H1 (cell line): ENCODE measurements at regions not wholly inside any gene's neighbourhood (a gene's known extent, or its start where the extent isn't known, plus 50 kb on each side); places are given as distances from the start of the nearest gene placed in this dataset.
"Not testable (repeated sequence)": the region's sequence is repeated elsewhere in the genome, so short reads cannot be mapped to it uniquely, and the experiment has no call there.

Experiments used
- CTCF ChIA-PET: fragments of 300-600 bp; sonication (Branson Sonifier 250); formaldehyde crosslinking; loops from one replicate; lab custom pipeline; 2021; ENCODE audit not compliant: partially characterized antibody; lab: Charles Lee
- POLR2A ChIA-PET: fragments of 300-600 bp; sonication (Branson Sonifier 250); formaldehyde crosslinking; loops from one replicate; lab custom pipeline; 2021; ENCODE audit warnings: inconsistent platforms; ENCODE audit not compliant: partially characterized antibody; lab: Charles Lee
- DNase-seq, 2 experiments: peaks; one replicate each; pipeline versions ENCODE4 v3.0.0 to v3.0.0-alpha.2; 2010 to 2022; ENCODE audit warnings: low spot score in 2 of 2, low read depth in 1 of 2, mixed read lengths in 1 of 2
- FAIRE-seq: peaks from 2 replicates; lab custom pipeline; 2011; peaks lifted over from hg19 to GRCh38; lab: Jason Lieb, UNC
- H2AFZ ChIP-seq: 2 replicates; pipeline ENCODE4 v1.8.1; 2012; ENCODE audit warnings: low read length, inconsistent platforms
- H2AK5ac ChIP-seq: 2 replicates; pipeline ENCODE4 v1.6.1; 2013; ENCODE audit warnings: low read depth, low read length
- H2BK120ac ChIP-seq: replicated peaks from 2 replicates; pipeline ENCODE3; 2013; ENCODE audit warnings: low read depth, low read length, inconsistent platforms
- H2BK12ac ChIP-seq: 2 replicates; pipeline ENCODE4 v1.6.1; 2013; ENCODE audit warnings: low read depth, low read length
- H2BK15ac ChIP-seq: 2 replicates; pipeline ENCODE4 v1.6.1; 2013; ENCODE audit warnings: low read length
- H2BK20ac ChIP-seq: 2 replicates; pipeline ENCODE4 v1.6.1; 2013; ENCODE audit warnings: low read length
- H2BK5ac ChIP-seq: 2 replicates; pipeline ENCODE4 v1.6.1; 2013; ENCODE audit warnings: low read depth, low read length
- H3K14ac ChIP-seq: 2 replicates; pipeline ENCODE4 v1.6.1; 2013; ENCODE audit warnings: inconsistent platforms; ENCODE audit not compliant: insufficient read length
- H3K18ac ChIP-seq: 2 replicates; pipeline ENCODE4 v1.6.1; 2013; ENCODE audit warnings: low read length; ENCODE audit errors: extremely low read depth
- H3K23ac ChIP-seq: 2 replicates; pipeline ENCODE4 v1.6.1; 2013; ENCODE audit warnings: inconsistent platforms; ENCODE audit not compliant: insufficient read length
- H3K23me2 ChIP-seq: 2 replicates; pipeline ENCODE4 v1.6.1; 2013; ENCODE audit warnings: low read depth, low read length
- H3K27ac ChIP-seq: 2 replicates; pipeline ENCODE4 v1.6.1; 2011; ENCODE audit warnings: low read depth, low read length, inconsistent platforms
- H3K27me3 ChIP-seq, 4 experiments: replicated peaks in 1 of 4; 1 replicate in 1 of 4; 2 replicates in 3 of 4; pipeline versions ENCODE4 v1.6.1 to v1.8.1; 2011 to 2013; ENCODE audit warnings: low read length in 3 of 4, mild to moderate bottlenecking in 3 of 4, inconsistent platforms in 2 of 4, mixed read lengths in 2 of 4, moderate library complexity in 1 of 4; ENCODE audit not compliant: control insufficient read depth in 3 of 4, insufficient read depth in 3 of 4; ENCODE audit errors: extremely low read depth in 1 of 4
- H3K36me3 ChIP-seq, 4 experiments: 2 replicates each; pipeline versions ENCODE4 v1.6.1 to v1.8.1; 2011 to 2013; ENCODE audit warnings: mild to moderate bottlenecking in 4 of 4, low read length in 3 of 4, moderate library complexity in 2 of 4, control low read depth in 1 of 4, inconsistent platforms in 1 of 4; ENCODE audit not compliant: insufficient read depth in 4 of 4, control insufficient read depth in 2 of 4
- H3K4ac ChIP-seq: replicated peaks from 2 replicates; pipeline ENCODE3; 2013; ENCODE audit warnings: low read length, low read depth, mixed read lengths, inconsistent platforms; ENCODE audit not compliant: insufficient read length
- H3K4me1 ChIP-seq, 4 experiments: replicated peaks in 1 of 4; 1 replicate in 1 of 4; 2 replicates in 3 of 4; pipeline versions ENCODE4 v1.6.1 to v1.8.1; 2011 to 2013; ENCODE audit warnings: low read length in 3 of 4, inconsistent platforms in 2 of 4, mixed read lengths in 1 of 4; ENCODE audit not compliant: insufficient read depth in 4 of 4, control insufficient read depth in 3 of 4
- H3K4me2 ChIP-seq, 2 experiments: 2 replicates each; pipeline versions ENCODE4 v1.6.1 to v1.8.1; 2011 to 2013; ENCODE audit warnings: low read depth in 2 of 2, low read length in 2 of 2, control low read depth in 1 of 2, inconsistent platforms in 1 of 2, mild to moderate bottlenecking in 1 of 2; ENCODE audit not compliant: insufficient read depth in 1 of 2
- H3K4me3 ChIP-seq, 4 experiments: fragments of 200-600, 300-600 bp in 1 of 4; sonication (generic), shearing (Covaris generic), sonication (Bioruptor Twin) in 1 of 4; 2 replicates each; pipeline versions ENCODE4 v1.5.1 to v1.8.1; 2011 to 2016; ENCODE audit warnings: low read length in 4 of 4, low read depth in 3 of 4, control low read depth in 2 of 4, inconsistent platforms in 2 of 4, mild to moderate bottlenecking in 2 of 4, mixed read lengths in 1 of 4, moderate library complexity in 1 of 4; ENCODE audit not compliant: insufficient read depth in 2 of 4; ENCODE audit errors: extremely low read depth in 1 of 4
- H3K56ac ChIP-seq: replicated peaks from 2 replicates; pipeline ENCODE3; 2013; ENCODE audit warnings: low read depth, mild to moderate bottlenecking, mixed read lengths, low read length, inconsistent platforms; ENCODE audit not compliant: insufficient read length
- H3K79me1 ChIP-seq: 2 replicates; pipeline ENCODE4 v1.6.1; 2013; ENCODE audit warnings: low read depth, low read length, control low read depth
- H3K79me2 ChIP-seq, 2 experiments: 2 replicates each; pipeline versions ENCODE4 v1.6.1 to v1.8.1; 2012 to 2013; ENCODE audit warnings: low read length in 2 of 2, mild to moderate bottlenecking in 2 of 2, inconsistent platforms in 1 of 2; ENCODE audit not compliant: insufficient read depth in 2 of 2, control insufficient read depth in 1 of 2
- H3K9ac ChIP-seq, 4 experiments: replicated peaks in 1 of 4; 1 replicate in 1 of 4; 2 replicates in 3 of 4; pipeline versions ENCODE4 v1.6.1 to v1.8.1; 2011 to 2013; ENCODE audit warnings: low read depth in 3 of 4, low read length in 3 of 4, control low read depth in 2 of 4, mild to moderate bottlenecking in 2 of 4, moderate library complexity in 2 of 4, inconsistent platforms in 1 of 4; ENCODE audit errors: extremely low read depth in 1 of 4
- H3K9me3 ChIP-seq, 2 experiments: 2 replicates each; pipeline versions ENCODE4 v1.6.1 to v1.8.1; 2012 to 2013; ENCODE audit warnings: mild to moderate bottlenecking in 2 of 2, moderate library complexity in 2 of 2, control low read depth in 1 of 2, inconsistent platforms in 1 of 2, low read depth in 1 of 2, low read length in 1 of 2, mixed read lengths in 1 of 2; ENCODE audit not compliant: insufficient read depth in 2 of 2
- H4K20me1 ChIP-seq, 2 experiments: replicated peaks in 1 of 2; 2 replicates each; pipeline versions ENCODE3 to v1.8.1; 2011 to 2013; ENCODE audit warnings: inconsistent platforms in 2 of 2, low read length in 2 of 2, mild to moderate bottlenecking in 1 of 2; ENCODE audit not compliant: insufficient read depth in 2 of 2, control insufficient read depth in 1 of 2
- H4K5ac ChIP-seq: 2 replicates; pipeline ENCODE4 v1.6.1; 2013; ENCODE audit warnings: low read length, low read depth, mixed read lengths, inconsistent platforms; ENCODE audit not compliant: insufficient read length
- H4K8ac ChIP-seq: 2 replicates; pipeline ENCODE4 v1.8.0; 2013; ENCODE audit warnings: mild to moderate bottlenecking, moderate library complexity, low read length, inconsistent platforms; ENCODE audit not compliant: insufficient read depth; ENCODE audit errors: extremely low read depth
- H4K91ac ChIP-seq: replicated peaks from 2 replicates; pipeline ENCODE3; 2013; ENCODE audit warnings: low read length, mixed read lengths, inconsistent platforms; ENCODE audit not compliant: insufficient read length
- WGBS, 2 experiments: shearing (Covaris generic) in 1 of 2; methylation state at CpG; one replicate each; pipeline versions ENCODE4 v1.1.6 to v1.1.7; 2013 to 2015; ENCODE audit warnings: low lambda C conversion rate in 2 of 2, mixed read lengths in 2 of 2, inconsistent platforms in 1 of 2, low coverage in 1 of 2, missing lambda C conversion rate in 1 of 2; ENCODE audit not compliant: insufficient replicate concordance in 2 of 2, insufficient coverage in 1 of 2, insufficient read length in 1 of 2; ENCODE audit errors: extremely low coverage in 1 of 2, missing lambda C conversion rate in 1 of 2; 5-methylcytosine and 5-hydroxymethylcytosine counted together

- H3K14ac ChIP-seq, H3K4me2 ChIP-seq, H3K79me1 ChIP-seq, H2BK120ac ChIP-seq, H3K9ac ChIP-seq, H2BK5ac ChIP-seq, H3K4ac ChIP-seq, H3K27me3 ChIP-seq, DNase-seq, H3K4me1 ChIP-seq, H3K56ac ChIP-seq, POLR2A ChIA-PET, H3K79me2 ChIP-seq, FAIRE-seq, H3K36me3 ChIP-seq, H3K9me3 ChIP-seq, H3K18ac ChIP-seq, H3K4me3 ChIP-seq, H4K8ac ChIP-seq, H2BK20ac ChIP-seq, H2BK15ac ChIP-seq, H2AK5ac ChIP-seq, H3K27ac ChIP-seq, H3K23ac ChIP-seq, CTCF ChIA-PET, H2BK12ac ChIP-seq, H3K23me2 ChIP-seq, H4K20me1 ChIP-seq, H4K5ac ChIP-seq, H2AFZ ChIP-seq, H4K91ac ChIP-seq: not testable (repeated sequence)
- WGBS, 2 experiments, result 100% methylated on average over 5 of the region's 30 CpGs; no CpG with 5 or more reads in 1 of the 2 experiments
Observed at GRCh38 chrX:90112365-90112764, 190.7 kb downstream of the TGIF2LX start.

- H3K9me3 ChIP-seq, H3K23ac ChIP-seq, H2BK12ac ChIP-seq, H3K4me2 ChIP-seq, H3K23me2 ChIP-seq, H3K4me1 ChIP-seq, H3K18ac ChIP-seq, H4K91ac ChIP-seq, DNase-seq, H2BK15ac ChIP-seq, H3K4me3 ChIP-seq, H4K8ac ChIP-seq, H3K9ac ChIP-seq, CTCF ChIA-PET, H2BK120ac ChIP-seq, H2BK5ac ChIP-seq, H4K20me1 ChIP-seq, H2BK20ac ChIP-seq, H3K14ac ChIP-seq, H3K56ac ChIP-seq, H3K79me2 ChIP-seq, H4K5ac ChIP-seq, POLR2A ChIA-PET, FAIRE-seq, H3K27me3 ChIP-seq, H3K79me1 ChIP-seq, H3K4ac ChIP-seq, H3K36me3 ChIP-seq, H3K27ac ChIP-seq, H2AFZ ChIP-seq, H2AK5ac ChIP-seq: not testable (repeated sequence)
- 78% methylated on average over 2 of the region's 2 CpGs; no CpG with 5 or more reads in 1 of the 2 experiments for WGBS, 2 experiments
Observed at GRCh38 chrX:90134947-90135346, 213.2 kb downstream of the TGIF2LX start.
